SU-DHL-6 (cell line): ENCODE measurements at regions not wholly inside any gene's neighbourhood (a gene's known extent, or its start where the extent isn't known, plus 50 kb on each side); places are given as distances from the start of the nearest gene placed in this dataset.
A peak's percentile ranks its signal among the peaks of the same experiment; 100 is the strongest.

Experiments used
- H2AFZ ChIP-seq: fragments of 200-600 bp; sonication (generic); 2 replicates; pipeline ENCODE4 v1.6.1; 2014; ENCODE audit warnings: low read depth, mild to moderate bottlenecking, moderate library complexity, mixed read lengths, antibody characterized with exemption, low read length; ENCODE audit not compliant: severe bottlenecking
- H3F3A ChIP-seq: fragments of 200-600 bp; shearing (Covaris generic); 2 replicates; pipeline ENCODE4 v1.6.0; 2016; ENCODE audit warnings: antibody characterized with exemption, mild to moderate bottlenecking; ENCODE audit not compliant: insufficient read depth
- H3K27ac ChIP-seq: fragments of 200-600 bp; sonication (generic); 2 replicates; pipeline ENCODE4 v1.5.1; 2016; ENCODE audit warnings: low read depth, mild to moderate bottlenecking, low read length, moderate library complexity, mixed read lengths
- H3K27me3 ChIP-seq: fragments of 200-600 bp; sonication (generic), shearing (Covaris generic); 2 replicates; pipeline ENCODE4 v1.6.0; 2014; ENCODE audit warnings: mild to moderate bottlenecking, low read length
- H3K36me3 ChIP-seq: fragments of 200-600 bp; sonication (generic); 2 replicates; pipeline ENCODE4 v1.6.1; 2014; ENCODE audit warnings: mild to moderate bottlenecking, low read length, mixed read lengths
- H3K4me2 ChIP-seq: fragments of 300-600, 200-600 bp; shearing (Covaris generic), sonication (generic); 2 replicates; pipeline ENCODE4 v1.6.0; 2014; ENCODE audit warnings: low read length, low read depth, mild to moderate bottlenecking; ENCODE audit not compliant: poor library complexity, severe bottlenecking
- H3K4me3 ChIP-seq: fragments of 200-600 bp; sonication (generic); 2 replicates; pipeline ENCODE4 v1.5.1; 2014; ENCODE audit warnings: antibody characterized with exemption, low read length, mild to moderate bottlenecking, mixed read lengths; ENCODE audit not compliant: insufficient read depth, poor library complexity, severe bottlenecking
- H3K79me2 ChIP-seq: fragments of 200-600 bp; sonication (generic); 2 replicates; pipeline ENCODE4 v1.6.1; 2014; ENCODE audit warnings: mild to moderate bottlenecking, low read length, moderate library complexity; ENCODE audit not compliant: insufficient read depth
- H3K9ac ChIP-seq: fragments of 200-600 bp; sonication (generic); 2 replicates; pipeline ENCODE4 v1.7.0; 2014; ENCODE audit warnings: mild to moderate bottlenecking, low read length
- H3K9me2 ChIP-seq: fragments of 200-600 bp; sonication (generic); replicated peaks from 2 replicates; pipeline ENCODE4 v1.6.1; 2014; ENCODE audit warnings: low read length; ENCODE audit not compliant: insufficient read depth
- H3K9me3 ChIP-seq: fragments of 200-600 bp; sonication (generic); 2 replicates; pipeline ENCODE4 v1.6.1; 2014; ENCODE audit warnings: low read length, mixed read lengths; ENCODE audit not compliant: insufficient read depth
- H4K20me1 ChIP-seq: fragments of 200-600 bp; sonication (generic); 2 replicates; pipeline ENCODE4 v1.6.1; 2014; ENCODE audit warnings: low read depth, mild to moderate bottlenecking, antibody characterized with exemption, low read length, moderate library complexity, mixed read lengths
- EZH2phosphoT487 ChIP-seq: fragments of 200-600 bp; sonication (generic), shearing (Covaris generic); conservative IDR thresholded peaks from 2 replicates; pipeline ENCODE4 v1.6.1; 2018; ENCODE audit warnings: mild to moderate bottlenecking, antibody characterized with exemption, low read length, moderate library complexity, mixed read lengths
- TF ChIP-seq, protein P1 (sequence below): fragments of 200-600 bp; sonication (generic); IDR thresholded peaks from one replicate; pipeline ENCODE4 v1.5.1; 2017; ENCODE audit warnings: antibody characterized with exemption, mild to moderate bottlenecking, low read length, moderate library complexity; ENCODE audit not compliant: insufficient read depth, poor library complexity, severe bottlenecking

DNA sequence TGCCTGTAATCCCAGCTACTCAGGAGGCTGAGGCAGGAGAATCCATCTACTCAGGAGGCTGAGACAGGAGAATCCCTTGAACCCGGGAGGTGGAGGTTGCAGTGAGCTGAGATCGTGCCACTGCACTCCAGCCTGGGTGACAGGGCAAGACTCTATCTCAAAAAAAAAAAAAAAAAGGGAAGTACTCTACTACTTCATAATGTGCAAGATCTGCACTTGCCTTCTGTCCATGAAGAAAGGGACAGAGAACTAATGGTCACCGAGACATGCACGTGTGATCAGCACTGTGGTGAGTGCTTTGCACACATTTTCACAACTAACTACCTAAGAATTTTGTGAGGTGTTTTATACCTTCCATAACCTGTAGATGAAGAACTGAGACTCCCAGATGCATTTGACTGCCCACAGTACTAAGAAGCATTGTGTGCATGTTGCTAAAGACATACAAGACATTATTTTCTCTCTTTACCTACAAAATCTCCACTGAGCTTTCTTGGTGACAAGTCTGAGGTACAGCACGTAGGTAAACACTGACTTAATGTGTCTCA lies 784.8 kb upstream of the ID2 start:
- Histone ChIP-seq H3K36me3 (no peaks in the 10 kb centered on the region), H3K4me3 (no peak overlapping the region), H3K4me2 (no peak overlapping the region), H3K27me3 (no peaks in the 10 kb centered on the region), H2AFZ (no peak overlapping the region), H3K79me2 (no peaks in the 10 kb centered on the region), H3F3A (no peaks in the 10 kb centered on the region), H3K9ac (no peak overlapping the region), H4K20me1 (no peaks in the 10 kb centered on the region), H3K9me2 (no peaks in the 10 kb centered on the region), H3K27ac (no peak overlapping the region), H3K9me3 (no peaks in the 10 kb centered on the region)
- TF ChIP-seq EZH2phosphoT487: no peak
- TF ChIP-seq, protein P1, sequence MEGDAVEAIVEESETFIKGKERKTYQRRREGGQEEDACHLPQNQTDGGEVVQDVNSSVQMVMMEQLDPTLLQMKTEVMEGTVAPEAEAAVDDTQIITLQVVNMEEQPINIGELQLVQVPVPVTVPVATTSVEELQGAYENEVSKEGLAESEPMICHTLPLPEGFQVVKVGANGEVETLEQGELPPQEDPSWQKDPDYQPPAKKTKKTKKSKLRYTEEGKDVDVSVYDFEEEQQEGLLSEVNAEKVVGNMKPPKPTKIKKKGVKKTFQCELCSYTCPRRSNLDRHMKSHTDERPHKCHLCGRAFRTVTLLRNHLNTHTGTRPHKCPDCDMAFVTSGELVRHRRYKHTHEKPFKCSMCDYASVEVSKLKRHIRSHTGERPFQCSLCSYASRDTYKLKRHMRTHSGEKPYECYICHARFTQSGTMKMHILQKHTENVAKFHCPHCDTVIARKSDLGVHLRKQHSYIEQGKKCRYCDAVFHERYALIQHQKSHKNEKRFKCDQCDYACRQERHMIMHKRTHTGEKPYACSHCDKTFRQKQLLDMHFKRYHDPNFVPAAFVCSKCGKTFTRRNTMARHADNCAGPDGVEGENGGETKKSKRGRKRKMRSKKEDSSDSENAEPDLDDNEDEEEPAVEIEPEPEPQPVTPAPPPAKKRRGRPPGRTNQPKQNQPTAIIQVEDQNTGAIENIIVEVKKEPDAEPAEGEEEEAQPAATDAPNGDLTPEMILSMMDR: no peak

DNA sequence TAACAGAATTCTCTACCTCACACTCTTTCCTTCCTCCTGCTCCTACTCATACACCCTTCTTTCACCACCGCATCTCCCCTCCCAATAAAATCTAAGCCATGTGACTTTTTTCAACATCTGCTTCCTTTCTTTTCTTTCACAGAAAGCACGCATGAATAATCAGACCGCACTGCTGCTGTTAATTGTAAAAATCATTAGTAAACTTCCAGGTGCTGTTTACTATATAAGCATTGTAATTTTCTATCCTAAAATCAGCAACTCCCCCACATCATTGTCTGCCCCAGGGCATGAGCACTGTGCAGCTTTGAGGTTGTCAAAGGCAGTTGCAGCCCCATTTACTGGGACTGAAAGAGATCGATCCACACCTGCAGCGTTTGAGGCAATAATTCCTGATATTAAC lies 782.6 kb upstream of the ID2 start:
- Histone ChIP-seq H3K9ac (no peak overlapping the region), H3F3A (no peaks in the 10 kb centered on the region), H3K9me2 (no peaks in the 10 kb centered on the region), H3K4me3 (no peak overlapping the region), H3K9me3 (no peaks in the 10 kb centered on the region), H3K79me2 (no peaks in the 10 kb centered on the region), H4K20me1 (no peaks in the 10 kb centered on the region), H2AFZ (no peak overlapping the region), H3K4me2 (peak overlapping the region; percentile 6), H3K27ac (no peak overlapping the region), H3K36me3 (no peaks in the 10 kb centered on the region), H3K27me3 (no peaks in the 10 kb centered on the region)
- TF ChIP-seq EZH2phosphoT487: no peak
- TF ChIP-seq, protein P1: no peak

GRCh38 chr2:7899923-7900322 lies 781.9 kb upstream of the ID2 start:
- no peak for TF ChIP-seq EZH2phosphoT487
- TF ChIP-seq, protein P1: no peak
- H4K20me1 ChIP-seq: no peaks in the 10 kb centered on the region
- no peaks in the 10 kb centered on the region for H3F3A ChIP-seq
- H3K79me2 ChIP-seq: no peaks in the 10 kb centered on the region
- no peak overlapping the region for H3K4me2 ChIP-seq
- H3K9ac ChIP-seq: no peak overlapping the region
- H3K4me3 ChIP-seq: no peak overlapping the region
- H3K9me3 ChIP-seq: no peaks in the 10 kb centered on the region
- H3K36me3 ChIP-seq: no peaks in the 10 kb centered on the region
- no peaks in the 10 kb centered on the region for H3K27me3 ChIP-seq
- H3K27ac ChIP-seq: no peak overlapping the region
- H3K9me2 ChIP-seq: no peaks in the 10 kb centered on the region
- no peak overlapping the region for H2AFZ ChIP-seq
